ENCODE measurements at regions not wholly inside any gene's neighbourhood (a gene's known extent, or its start where the extent isn't known, plus 50 kb on each side); places are given as distances from the start of the nearest gene placed in this dataset.

- TF ChIP-seq CTCF (IDR thresholded peaks at IDR 0.05) (no peak), EP300 (IDR thresholded peaks at IDR 0.05) (no peak)
Observed at GRCh38 chr9:13863112-13863511, 450.8 kb downstream of the NFIB start.

All from sigmoid colon (tissue), 4 donors.